WTC11 (cell line): ENCODE measurements at regions not wholly inside any gene's neighbourhood (a gene's known extent, or its start where the extent isn't known, plus 50 kb on each side); places are given as distances from the start of the nearest gene placed in this dataset.
A peak's percentile ranks its signal among the peaks of the same experiment; 100 is the strongest.

Experiments
- ATAC-seq: fragments of 200-7000 bp; cut with Tn5 transposase; 2 replicates; pipeline ENCODE4 v1.10.0; 2021; ENCODE audit warnings: mild to moderate bottlenecking, moderate library complexity
- CTCF ChIA-PET: fragments of 300-600 bp; sonication (Branson Sonifier 250); formaldehyde crosslinking; loops from one replicate; lab custom pipeline; 2021; ENCODE audit warnings: antibody characterized with exemption; lab: Charles Lee
- POLR2A ChIA-PET: fragments of 350-600 bp; sonication (Branson Sonifier 250); formaldehyde crosslinking; loops from one replicate; lab custom pipeline; 2021; ENCODE audit warnings: antibody characterized with exemption; lab: Charles Lee
- DNase-seq: peaks from one replicate; pipeline ENCODE4 v3.0.0; 2021; ENCODE audit warnings: low spot score
- H3K27ac Mint-ChIP-seq: 2 replicates; pipeline ENCODE4 v1.8.0; 2021; ENCODE audit warnings: mixed read lengths
- H3K27me3 Mint-ChIP-seq: 2 replicates; pipeline ENCODE4 v1.8.0; 2021; ENCODE audit warnings: low read depth, mild to moderate bottlenecking, moderate library complexity, mixed read lengths
- H3K36me3 Mint-ChIP-seq: 2 replicates; pipeline ENCODE4 v1.8.0; 2021; ENCODE audit warnings: mixed read lengths
- H3K4me1 Mint-ChIP-seq: 2 replicates; pipeline ENCODE4 v1.8.0; 2022; ENCODE audit warnings: mixed read lengths
- H3K4me3 Mint-ChIP-seq: 2 replicates; pipeline ENCODE4 v1.8.0; 2021; ENCODE audit warnings: mild to moderate bottlenecking, moderate library complexity, mixed read lengths
- H3K9me3 Mint-ChIP-seq: 2 replicates; pipeline ENCODE4 v1.8.0; 2021; ENCODE audit warnings: mixed read lengths
- AR ChIP-seq: fragments of 250-450 bp; sonication (Bioruptor Pico); IDR thresholded peaks from 2 replicates; pipeline ENCODE4 v1.9.0; 2021; ENCODE audit warnings: mild to moderate bottlenecking
- CDX4 ChIP-seq: fragments of 250-450 bp; sonication (Bioruptor Pico); IDR thresholded peaks from 2 replicates; pipeline ENCODE4 v1.9.0; 2021; ENCODE audit warnings: moderate library complexity, mild to moderate bottlenecking, inconsistent platforms, borderline replicate concordance
- CREB1 ChIP-seq: sonication (generic); formaldehyde crosslinking; IDR thresholded peaks from 2 replicates; pipeline ENCODE4 v1.8.0; 2023; ENCODE audit warnings: mild to moderate bottlenecking, missing genetic modification reagents
- E2F4 ChIP-seq: sonication (generic); formaldehyde crosslinking; IDR thresholded peaks from 2 replicates; pipeline ENCODE4 v1.8.1; 2022; ENCODE audit warnings: low read depth, mild to moderate bottlenecking, moderate library complexity, missing genetic modification reagents, borderline replicate concordance
- NR3C1 ChIP-seq: sonication (generic); formaldehyde crosslinking; conservative IDR thresholded peaks from 2 replicates; pipeline ENCODE4 v1.8.1; 2023; ENCODE audit warnings: low read depth, mild to moderate bottlenecking, missing genetic modification reagents
- PRDM15 ChIP-seq: sonication (generic); formaldehyde crosslinking; IDR thresholded peaks from 2 replicates; pipeline ENCODE4 v1.8.0; 2022; ENCODE audit warnings: missing genetic modification reagents
- PREB ChIP-seq: sonication (generic); formaldehyde crosslinking; IDR thresholded peaks from 2 replicates; pipeline ENCODE4 v1.8.1; 2022; ENCODE audit warnings: mild to moderate bottlenecking, missing genetic modification reagents, moderate library complexity, borderline replicate concordance
- SMAD4 ChIP-seq: sonication (generic); formaldehyde crosslinking; IDR thresholded peaks from 2 replicates; pipeline ENCODE4 v1.8.0; 2022; ENCODE audit warnings: mild to moderate bottlenecking, missing genetic modification reagents
- TEAD1 ChIP-seq: sonication (generic); formaldehyde crosslinking; IDR thresholded peaks from 2 replicates; pipeline ENCODE4 v1.8.0; 2022; ENCODE audit warnings: mild to moderate bottlenecking, missing genetic modification reagents
- TEAD4 ChIP-seq: sonication (generic); formaldehyde crosslinking; IDR thresholded peaks from 2 replicates; pipeline ENCODE4 v1.8.0; 2022; ENCODE audit warnings: mild to moderate bottlenecking, missing genetic modification reagents
- ZBTB43 ChIP-seq: sonication (generic); formaldehyde crosslinking; IDR thresholded peaks from 2 replicates; pipeline ENCODE4 v1.8.1; 2023; ENCODE audit warnings: mild to moderate bottlenecking, missing genetic modification reagents
- ZNF416 ChIP-seq: fragments of 250-450 bp; sonication (Bioruptor Pico); IDR thresholded peaks from 2 replicates; pipeline ENCODE4 v1.9.0; 2021; ENCODE audit warnings: mild to moderate bottlenecking, inconsistent platforms
- ZNF423 ChIP-seq: fragments of 250-450 bp; sonication (Bioruptor Pico); IDR thresholded peaks from 2 replicates; pipeline ENCODE4 v2.1.2; 2022; ENCODE audit warnings: mild to moderate bottlenecking, moderate library complexity
- ZNF532 ChIP-seq: fragments of 250-450 bp; sonication (Bioruptor Pico); IDR thresholded peaks from 2 replicates; pipeline ENCODE4 v1.9.0; 2021; ENCODE audit warnings: mild to moderate bottlenecking, borderline replicate concordance

GRCh38 chr11:70531281-70532065, 133.1 kb downstream of the CTTN start:
- Mint-ChIP-seq H3K36me3 (peaks cover 7% of the 10 kb centered on the region; the same call in 1 of the 2 replicates), H3K27ac (peak overlapping the region; percentile 95), H3K9me3 (peaks cover 25% of the 10 kb centered on the region), H3K27me3 (no peaks in the 10 kb centered on the region), H3K4me3 (no peak overlapping the region), H3K4me1 (peaks cover 29% of the 10 kb centered on the region)
- DNase-seq (no peak), ATAC-seq (peak; percentile 22; the same call in 1 of the 2 replicates)
- ChIA-PET POLR2A (interaction anchor here (0.8 kb wide), 2 partner anchors 9 to 14 kb away, joined by 3 read pairs; no protein-coding TSS in a partner anchor), CTCF (interaction anchor here (1.0 to 1.3 kb wide), 2 partner anchors 20 to 29 kb away, joined by 4 to 5 read pairs; no protein-coding TSS in a partner anchor)
- TF ChIP-seq ZBTB43 (CRISPR knock-in tag) (no peak), SMAD4 (CRISPR knock-in tag) (no peak), PRDM15 (CRISPR knock-in tag) (no peak), AR (no peak), TEAD1 (CRISPR knock-in tag) (no peak)
- TF ChIP-seq, all 79 proteins: peak for 0

- H3K4me3 Mint-ChIP-seq = no peak overlapping the region
- CTCF ChIA-PET = interaction anchor here (1.0 to 1.3 kb wide), 2 partner anchors 21 to 28 kb away, joined by 4 to 5 read pairs; no protein-coding TSS in a partner anchor
- TF ChIP-seq E2F4 (no peak), ZNF423 (CRISPR knock-in tag) (peak; percentile 86)
- TF ChIP-seq, all 79 proteins: peak for 1
- DNase-seq = no peak
- H3K36me3 Mint-ChIP-seq = peaks cover 7% of the 10 kb centered on the region; the same call in 1 of the 2 replicates
- peak overlapping the region; percentile 95 for H3K27ac Mint-ChIP-seq
- H3K9me3 Mint-ChIP-seq = peaks cover 25% of the 10 kb centered on the region
- no peaks in the 10 kb centered on the region for H3K27me3 Mint-ChIP-seq
- peak; percentile 58 for ATAC-seq
- peaks cover 25% of the 10 kb centered on the region for H3K4me1 Mint-ChIP-seq
- POLR2A ChIA-PET = interaction anchor here (0.8 kb wide), 2 partner anchors 9 to 13 kb away, joined by 3 read pairs; no protein-coding TSS in a partner anchor
Observed at GRCh38 chr11:70532066-70532440, 133.7 kb downstream of the CTTN start.

GRCh38 chr11:70532731-70533130, 134.4 kb downstream of the CTTN start:
- peaks cover 7% of the 10 kb centered on the region; the same call in 1 of the 2 replicates for H3K36me3 Mint-ChIP-seq
- peak overlapping the region; percentile 23; the same call in 1 of the 2 replicates for H3K27ac Mint-ChIP-seq
- no peak overlapping the region for H3K4me3 Mint-ChIP-seq
- ATAC-seq (no peak), DNase-seq (no peak)
- H3K4me1 Mint-ChIP-seq = peaks cover 19% of the 10 kb centered on the region
- POLR2A ChIA-PET = no interaction called here
- CTCF ChIA-PET = no interaction called here
- H3K9me3 Mint-ChIP-seq = peaks cover 25% of the 10 kb centered on the region
- no peaks in the 10 kb centered on the region for H3K27me3 Mint-ChIP-seq
- TF ChIP-seq ZNF532 (CRISPR knock-in tag) = no peak
- TF ChIP-seq ZNF416 (CRISPR knock-in tag) = no peak
- no peak for TF ChIP-seq CDX4 (CRISPR knock-in tag)
- TF ChIP-seq NR3C1 (CRISPR knock-in tag) = no peak
- TF ChIP-seq PREB (CRISPR knock-in tag) = no peak
- no peak for TF ChIP-seq TEAD4 (CRISPR knock-in tag)
- no peak for TF ChIP-seq CREB1 (CRISPR knock-in tag)
